ENCODE measurements at regions not wholly inside any gene's neighbourhood (a gene's known extent, or its start where the extent isn't known, plus 50 kb on each side); places are given as distances from the start of the nearest gene placed in this dataset.

DNA sequence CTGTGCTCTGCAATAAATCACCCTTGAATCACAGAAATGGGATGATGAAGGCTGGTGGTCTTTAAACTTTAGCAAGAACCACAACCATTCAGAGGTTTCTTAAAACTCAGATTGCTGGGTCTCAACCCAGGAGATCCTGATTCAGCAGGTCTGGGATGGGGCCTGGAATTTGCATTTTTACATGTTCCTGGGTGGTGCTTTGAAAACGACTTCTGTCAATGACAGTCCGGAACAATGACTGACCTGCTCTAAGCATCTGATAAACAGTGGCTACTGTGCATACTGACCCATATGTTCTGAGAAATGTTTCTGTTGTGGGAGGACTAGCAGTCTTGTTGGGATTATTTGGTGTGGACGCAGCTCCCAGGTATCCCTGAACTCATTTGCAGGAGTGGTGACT is 92.7 kb downstream of the GADD45G start:
- no peak for DNase-seq

DNA sequence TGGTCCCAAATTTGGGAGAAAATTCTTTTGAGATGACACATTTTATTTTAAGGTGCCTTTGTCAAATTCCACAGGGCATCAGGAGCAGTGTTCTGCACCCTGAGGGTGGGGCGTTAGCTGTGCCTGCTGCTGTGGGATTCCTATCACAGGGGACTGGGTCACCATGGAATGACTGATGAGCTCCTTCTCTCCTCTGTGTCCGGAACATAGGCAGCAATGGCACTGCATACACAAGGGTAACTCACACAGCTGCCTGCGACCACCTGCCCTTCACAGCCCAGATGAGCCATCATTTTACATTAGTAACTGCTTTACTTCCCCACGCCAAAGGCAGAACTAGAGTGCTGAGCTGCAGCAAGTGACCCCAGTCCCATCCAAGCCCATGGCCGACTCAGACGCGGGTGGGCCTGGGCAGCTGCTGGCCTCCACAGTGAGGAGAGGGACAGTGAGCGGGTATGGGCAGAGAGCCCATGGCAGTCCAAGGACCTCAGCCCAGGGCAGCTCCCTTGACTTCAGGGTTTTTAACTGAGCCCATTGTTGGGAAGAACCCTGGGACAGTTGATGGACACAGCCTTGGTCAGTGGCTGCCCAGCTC is 93.7 kb downstream of the GADD45G start:
- DNase-seq, result no peak

DNA sequence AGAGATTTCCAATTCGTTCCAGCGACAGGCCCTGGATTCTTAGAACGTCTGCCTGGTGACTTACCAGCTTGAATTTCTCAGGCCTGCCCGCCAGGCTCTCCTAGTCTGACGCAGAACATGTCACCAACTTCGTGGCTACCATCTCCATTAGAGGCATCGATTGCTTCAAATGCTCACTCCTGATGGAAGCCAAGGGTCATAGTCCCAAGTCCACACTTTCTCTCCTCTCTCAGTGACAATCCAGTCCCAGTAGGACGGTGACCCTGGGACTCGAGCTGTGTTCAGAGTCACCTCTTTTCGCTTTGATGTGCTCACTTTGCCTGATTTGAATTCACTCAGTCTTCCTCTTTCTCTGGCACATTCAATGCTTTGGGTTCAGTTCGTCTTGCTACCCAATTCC is 94.8 kb downstream of the GADD45G start:
- DNase-seq, result no peak

DNA sequence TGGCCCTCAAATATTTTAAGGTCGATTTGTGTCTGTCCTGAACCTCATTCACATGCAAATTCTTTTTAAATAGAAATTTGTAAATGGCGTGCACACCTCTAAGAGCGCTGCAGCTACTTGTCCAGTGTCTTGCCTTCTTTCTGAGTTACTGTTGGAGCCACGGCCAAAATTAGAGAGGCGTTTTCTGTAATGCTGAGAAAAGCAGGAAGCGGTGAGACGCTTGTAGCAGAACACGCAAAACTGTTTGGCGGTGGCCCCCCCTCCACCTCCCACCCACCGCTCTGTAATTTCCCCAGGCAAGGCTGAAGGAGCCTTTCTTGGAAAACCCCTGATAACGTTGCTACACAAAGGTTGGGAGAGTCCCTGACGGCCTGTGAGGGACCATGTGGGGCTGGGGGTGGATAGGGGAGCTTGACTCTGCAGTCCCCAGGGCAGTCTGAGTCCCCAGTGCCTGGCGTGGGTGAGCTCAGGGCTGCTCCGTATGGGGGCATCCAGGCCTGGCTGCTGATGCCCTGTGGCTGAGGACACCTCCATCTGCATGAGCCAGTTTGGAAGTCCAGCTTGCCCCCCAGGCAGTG is 96.5 kb downstream of the GADD45G start:
- DNase-seq, result peak; percentile 82

DNA sequence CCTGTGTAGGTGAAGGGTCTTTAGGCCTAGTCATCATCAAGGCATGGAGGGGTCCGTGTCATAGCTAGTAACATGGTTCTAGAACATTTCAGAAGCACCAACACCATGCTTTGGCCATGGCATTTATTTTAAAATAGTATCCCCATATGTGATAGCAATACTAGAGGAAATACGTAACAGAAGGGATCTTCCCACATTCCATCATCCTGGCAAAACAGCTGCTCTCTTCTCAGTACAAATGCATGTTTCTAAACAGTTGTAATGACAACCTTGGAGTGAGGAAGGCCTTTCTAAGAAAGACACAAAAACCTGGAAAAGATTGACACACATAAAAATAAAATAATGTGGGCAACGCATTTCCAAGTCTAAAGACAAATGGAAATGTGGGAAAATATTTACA is 97.6 kb downstream of the GADD45G start:
- no peak for DNase-seq

DNA sequence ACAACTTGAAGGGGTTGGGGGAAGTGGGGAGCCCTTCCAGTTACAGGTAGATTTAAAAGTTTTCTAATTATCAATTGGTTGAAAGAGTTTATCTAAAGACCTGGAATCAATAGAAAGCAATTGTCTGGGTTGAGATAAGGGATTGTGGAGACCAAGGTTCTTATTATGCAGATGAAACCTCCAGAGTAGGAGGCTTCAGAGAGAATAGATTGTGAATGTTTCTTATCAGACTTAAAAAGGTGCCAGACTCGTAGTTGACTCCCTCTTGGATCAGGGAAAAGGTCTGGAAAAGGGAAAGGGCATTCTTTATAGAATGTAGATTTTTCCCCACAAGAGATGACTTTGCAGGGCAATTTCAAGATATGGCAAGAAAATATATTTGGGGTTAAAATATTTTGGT is 100.8 kb downstream of the GADD45G start:
- DNase-seq, result no peak

DNA sequence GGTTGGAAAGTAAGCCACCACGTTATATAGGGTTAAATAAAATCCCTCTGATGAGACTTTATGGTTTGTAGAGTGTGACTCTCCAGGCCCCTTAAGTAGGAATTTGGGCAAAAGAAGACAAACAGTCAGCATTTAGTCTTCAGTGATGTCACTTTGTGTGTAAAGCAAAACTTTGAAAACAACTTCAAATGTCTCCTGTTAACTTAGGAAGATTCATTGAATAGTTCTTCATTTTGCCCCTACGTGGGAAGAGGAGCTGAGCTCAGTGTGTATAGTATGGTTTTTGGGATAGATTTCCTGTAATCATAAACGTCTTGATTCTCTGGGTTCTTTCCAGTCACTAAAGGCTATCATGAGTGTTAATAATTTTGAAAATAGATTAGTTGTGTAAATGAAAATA is 101.3 kb downstream of the GADD45G start:
- DNase-seq, result no peak

DNA sequence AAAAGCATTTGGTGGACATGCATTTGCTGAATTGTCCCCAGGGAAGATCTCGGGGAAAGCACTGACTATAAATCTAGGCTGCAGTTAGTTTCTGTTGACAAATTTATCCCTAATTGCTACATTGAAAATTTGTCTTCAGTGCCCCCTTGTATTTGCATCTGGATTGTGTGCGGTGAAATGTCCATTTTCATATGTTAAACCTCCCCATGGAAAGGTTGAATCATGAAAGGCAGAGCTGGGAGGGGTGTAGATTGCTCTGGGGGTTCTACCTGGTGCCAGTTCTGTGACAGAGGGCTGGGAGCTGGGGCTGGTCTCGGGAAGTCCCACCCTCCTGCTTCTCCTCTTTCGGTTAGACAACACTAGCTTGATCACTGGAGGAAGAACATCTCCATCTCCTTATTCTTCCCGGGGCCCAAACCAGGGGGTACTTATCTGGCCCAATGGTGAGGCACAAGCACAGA is 101.9 kb downstream of the GADD45G start:
- DNase-seq, result no peak

DNA sequence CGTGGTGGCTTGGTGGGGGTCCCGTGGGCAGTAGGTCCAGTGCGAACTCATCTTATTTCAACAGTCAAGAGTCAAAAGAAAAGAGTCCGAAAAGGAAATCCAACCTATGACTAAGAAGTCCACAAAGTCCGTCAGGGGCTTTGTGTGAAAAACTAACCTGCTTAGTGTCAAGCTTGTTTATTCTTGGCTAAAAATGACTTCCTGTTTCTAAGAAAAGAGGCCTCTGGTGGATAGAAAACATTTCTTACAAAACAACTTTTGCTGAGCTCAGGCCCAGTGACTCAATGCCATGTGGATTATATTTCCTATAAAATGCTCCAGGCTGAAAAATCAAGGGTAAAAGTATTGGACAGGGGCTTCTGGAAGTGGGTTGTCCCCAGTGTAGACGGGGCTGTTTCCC is 105.9 kb downstream of the GADD45G start:
- no peak for DNase-seq

DNA sequence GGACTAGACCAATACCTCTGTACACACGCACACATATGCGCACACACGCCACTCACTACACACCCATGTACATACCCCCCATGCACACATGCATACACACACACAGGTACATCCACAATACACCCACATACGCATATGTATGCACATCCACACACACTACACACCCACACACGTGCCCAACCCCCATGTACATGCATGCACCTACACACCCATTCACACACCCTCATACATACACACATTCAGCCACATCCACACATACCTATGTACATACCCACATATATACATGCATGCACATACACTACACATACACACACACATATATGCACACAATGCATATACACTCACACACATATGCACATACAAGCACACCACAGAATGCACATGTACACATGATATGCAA is 107.1 kb downstream of the GADD45G start:
- DNase-seq, result no peak

DNA sequence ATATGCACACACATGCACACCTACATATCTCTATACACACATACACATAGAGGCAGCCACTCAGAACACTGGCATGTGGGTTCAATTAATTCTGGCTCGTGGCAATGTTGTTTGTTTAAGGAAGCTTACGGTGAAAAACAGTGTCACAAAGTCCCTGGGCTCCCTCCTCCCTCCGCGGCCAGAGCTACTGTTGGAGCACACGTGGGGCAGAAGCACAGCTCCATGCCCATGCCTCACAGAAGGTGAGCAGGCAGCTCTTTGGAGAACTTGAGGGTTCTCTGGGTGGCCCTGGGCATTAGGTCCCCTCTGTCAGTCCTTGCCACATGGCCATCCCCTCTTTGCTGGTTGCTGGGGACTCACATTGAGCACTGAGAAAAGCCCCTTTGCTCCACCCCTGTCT is 107.5 kb downstream of the GADD45G start:
- no peak for DNase-seq

DNA sequence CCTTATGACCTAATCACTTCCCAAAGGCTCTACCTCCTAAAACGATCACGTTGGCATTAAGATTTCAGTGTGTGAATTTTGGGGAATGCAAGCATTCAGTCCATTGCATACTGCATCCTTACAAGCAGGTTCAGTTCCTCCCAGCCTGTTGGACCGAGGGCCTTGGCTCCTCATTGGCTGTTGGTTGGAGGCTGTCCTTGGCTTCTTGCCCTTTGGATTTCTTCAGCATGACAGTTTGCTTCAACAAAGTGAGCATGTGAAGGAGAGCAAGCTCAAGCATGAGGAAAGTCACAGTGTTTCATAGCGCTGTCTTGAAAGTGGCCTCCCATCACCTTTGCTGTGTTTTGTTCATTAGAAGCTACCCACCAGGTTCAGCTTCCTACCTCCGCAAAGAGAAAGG is 109.5 kb downstream of the GADD45G start:
- no peak for DNase-seq

DNA sequence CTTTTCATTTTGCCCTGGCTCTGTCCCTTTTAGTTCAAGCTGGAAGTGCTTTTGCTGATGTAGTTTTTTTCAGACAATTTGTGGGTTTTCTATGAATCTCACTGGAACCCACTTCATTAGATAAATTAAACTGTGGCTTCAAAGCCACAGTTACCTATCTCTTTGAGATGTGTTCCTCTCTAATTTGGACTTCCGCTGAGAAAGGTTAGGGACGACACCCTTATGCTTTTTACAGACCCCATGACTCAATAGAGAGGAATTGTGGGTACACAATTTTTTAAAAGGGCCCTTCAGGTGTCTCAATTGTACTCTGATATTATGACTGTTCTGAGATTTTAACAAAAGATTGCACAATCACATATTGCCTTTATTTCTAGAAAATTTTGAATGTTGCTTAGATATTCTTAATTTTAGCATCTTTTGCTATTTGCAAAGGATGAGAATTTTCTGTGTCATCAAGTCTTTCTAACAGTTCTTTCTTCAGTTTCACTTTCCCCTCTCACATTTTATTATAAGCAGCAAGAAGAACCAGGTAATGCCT is 110.6 kb downstream of the GADD45G start:
- peak; percentile 22 for DNase-seq

DNA sequence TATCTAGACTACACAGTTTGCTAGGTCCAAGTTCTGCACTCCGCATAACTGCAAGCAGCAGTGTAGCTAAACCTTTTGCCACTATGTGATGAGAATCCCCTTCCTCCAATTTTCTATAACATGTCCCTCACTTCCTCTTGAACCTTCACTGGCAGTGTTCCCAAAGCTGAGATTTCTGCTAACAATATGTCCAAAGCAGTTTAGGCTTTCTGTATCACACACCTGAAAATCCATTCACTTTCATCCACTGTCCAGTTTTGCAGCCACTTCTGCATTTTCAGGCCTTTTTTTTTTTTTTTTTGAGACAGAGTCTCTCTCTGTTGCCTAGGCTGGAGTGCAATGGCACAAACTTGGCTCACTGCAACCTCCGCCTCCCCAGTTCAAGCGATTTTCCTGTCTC is 111.1 kb downstream of the GADD45G start:
- DNase-seq, result no peak

DNA sequence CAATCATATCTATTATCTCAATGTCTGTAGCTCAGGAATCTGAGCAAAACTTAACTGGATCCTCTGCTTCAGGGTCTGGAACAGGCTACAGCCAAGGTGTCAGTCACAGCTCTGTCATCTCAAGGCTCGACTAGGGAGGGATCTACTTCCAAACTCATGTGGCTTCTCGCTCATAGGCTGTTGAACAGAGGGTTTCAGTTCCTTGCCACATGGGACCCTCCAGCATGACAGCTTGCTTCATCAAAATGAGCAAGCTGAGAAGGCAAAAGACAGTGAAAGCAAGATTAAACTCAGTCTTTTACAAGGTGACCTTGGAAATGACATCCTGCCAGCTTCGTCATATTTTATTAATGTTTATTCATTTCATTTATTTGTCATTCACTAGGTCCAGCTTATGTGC is 111.7 kb downstream of the GADD45G start:
- DNase-seq, result no peak

DNA sequence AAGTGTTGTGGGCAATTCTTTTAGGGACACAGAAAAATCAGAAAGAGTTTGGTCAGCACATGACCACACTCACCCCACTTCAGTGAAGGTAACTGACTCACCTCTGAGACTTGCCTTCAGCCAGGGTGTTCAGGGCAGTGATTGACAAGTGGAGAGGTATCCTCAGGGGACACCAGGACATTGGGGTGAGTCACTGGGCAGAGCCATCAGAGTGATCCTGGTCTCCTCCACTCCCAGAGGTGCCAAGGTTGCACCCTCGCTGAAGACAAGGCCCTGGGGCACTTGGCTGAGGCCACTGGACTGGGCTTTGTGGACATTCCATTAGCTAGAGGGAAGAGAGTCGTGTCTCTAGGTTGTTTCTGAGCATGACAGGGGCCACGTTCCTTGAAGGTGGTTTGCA is 113.4 kb downstream of the GADD45G start:
- no peak for DNase-seq

DNA sequence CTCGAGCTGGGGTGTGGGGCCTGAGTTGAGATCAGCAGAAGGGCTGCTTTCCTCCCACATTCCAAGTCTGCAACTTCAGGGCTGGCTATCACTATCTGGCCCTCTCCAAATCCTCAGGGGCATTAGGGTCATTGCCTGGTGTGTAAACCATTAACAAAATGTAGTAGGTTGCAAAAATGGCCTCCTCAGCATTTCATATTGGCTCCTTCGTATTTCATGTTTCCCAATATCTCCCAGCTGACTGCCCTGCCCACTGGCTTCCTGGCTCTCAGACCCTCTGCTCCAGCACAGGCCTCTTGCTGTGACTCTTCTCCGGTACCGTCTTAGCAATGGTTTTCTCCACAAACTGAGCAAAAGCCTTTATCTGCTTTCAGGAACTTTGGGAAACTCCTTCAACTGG is 113.8 kb downstream of the GADD45G start:
- no peak for DNase-seq

DNA sequence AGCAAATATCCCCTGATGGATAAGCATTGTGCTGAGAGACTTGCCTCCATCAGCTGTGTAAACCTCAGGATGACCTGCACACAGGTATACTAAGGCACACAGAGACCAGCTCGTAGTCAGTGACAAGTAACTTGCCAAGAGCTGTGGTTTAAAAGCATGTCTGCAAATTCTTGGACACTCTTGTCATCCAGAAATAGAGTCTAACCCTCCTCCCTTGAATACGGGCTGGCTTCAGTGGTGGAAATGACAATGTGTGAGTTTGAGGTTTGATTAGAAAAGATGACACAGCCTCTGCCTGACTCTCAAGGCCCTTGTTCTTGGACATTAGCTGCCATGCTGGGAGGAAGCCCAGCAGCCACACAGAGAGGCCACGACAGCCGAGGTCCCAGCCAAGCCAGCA is 114.4 kb downstream of the GADD45G start:
- no peak for DNase-seq

DNA sequence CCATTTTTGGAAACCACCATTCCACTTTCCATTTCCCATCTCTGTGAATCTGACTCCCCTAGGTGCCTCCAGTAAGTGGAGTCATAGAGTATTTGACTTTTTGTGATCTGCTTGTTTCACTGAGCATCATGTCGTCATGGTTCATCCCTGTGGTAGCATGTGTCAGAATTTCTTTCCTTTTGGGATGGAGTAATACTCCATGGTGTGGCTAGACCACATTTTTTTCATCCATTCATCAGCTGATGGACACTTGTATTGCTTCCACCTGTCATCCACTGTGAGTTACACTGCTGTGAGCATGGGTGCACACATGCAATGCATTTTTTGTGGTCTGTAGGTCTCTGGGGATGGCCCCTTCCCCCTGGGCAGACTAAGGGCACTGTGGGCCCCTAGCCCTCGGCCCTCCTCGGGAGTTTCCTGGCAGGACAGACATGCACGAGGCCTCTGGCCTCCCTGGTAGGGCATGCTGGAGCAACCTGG is 115.9 kb downstream of the GADD45G start:
- DNase-seq, result no peak

DNA sequence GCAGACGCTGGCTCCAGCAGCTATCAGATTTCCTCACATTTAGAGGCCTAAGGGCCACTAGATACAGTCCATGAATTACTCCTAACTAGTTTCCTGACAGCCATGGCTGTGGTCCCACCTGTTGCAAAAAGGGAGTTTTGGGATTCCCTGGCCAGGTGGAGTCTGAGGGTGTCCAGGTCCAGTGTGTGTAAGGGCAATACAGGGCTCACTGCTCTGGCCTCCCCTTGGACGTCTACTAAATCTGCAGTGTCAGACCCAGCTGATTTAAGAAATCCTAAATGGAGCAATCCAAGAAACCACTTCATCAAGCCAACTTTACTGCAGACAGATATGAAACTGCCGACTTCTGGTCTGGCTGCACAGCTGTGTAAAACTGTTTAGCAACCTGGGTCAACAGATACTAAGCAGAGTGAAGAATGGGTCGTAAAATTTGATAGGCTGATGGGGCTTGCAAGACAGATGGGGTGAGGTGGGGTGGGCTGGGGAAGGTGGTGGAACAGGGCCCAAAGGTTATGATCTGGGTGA is 116.4 kb downstream of the GADD45G start:
- no peak for DNase-seq

DNA sequence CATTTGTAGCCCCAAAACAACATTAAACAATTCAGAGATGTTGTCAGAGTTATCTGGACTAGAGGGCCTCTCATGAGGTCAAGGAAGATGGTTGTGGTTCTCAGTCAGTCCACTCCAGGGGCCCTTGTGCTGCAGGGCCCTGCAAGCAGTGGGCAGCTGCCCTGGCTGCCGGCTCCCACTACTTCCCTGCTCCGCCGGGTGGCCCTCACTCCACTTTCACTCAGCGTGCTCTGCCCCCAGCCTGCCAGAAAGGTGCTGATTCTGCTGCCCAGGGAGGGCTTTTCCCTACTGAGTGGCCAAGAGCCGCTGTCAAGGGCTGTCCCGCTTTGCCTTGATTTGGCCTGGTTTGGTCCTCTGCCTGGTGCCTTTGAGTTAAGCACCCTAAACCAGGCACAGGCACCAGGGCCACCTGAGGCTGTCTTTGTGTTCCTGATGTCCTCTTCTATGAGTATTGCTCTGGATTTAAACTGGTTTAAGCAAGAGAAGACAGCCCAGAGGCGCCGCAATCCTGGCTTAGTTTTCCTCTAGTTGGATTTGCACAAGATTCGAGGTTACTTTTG is 117.2 kb downstream of the GADD45G start:
- DNase-seq, result no peak

DNA sequence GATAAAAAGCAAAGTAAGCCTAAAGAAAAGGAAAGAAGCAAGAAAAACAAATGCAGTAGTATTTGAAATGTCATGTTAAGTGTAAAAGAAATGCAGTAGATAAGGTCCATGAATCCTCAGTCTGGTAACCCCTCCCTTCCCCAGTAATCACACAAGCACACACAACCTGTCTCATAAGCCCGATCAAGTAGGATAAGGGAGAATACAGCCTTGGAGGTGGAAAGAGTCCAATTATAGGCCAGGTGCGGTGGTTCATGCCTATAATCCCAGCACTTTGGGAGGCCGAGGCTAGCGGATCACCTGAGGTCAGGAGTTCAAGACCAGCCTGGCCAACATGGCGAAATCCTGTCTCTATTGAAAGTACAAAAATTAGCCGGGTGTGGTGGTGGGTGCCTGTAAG is 117.9 kb downstream of the GADD45G start:
- no peak for DNase-seq

DNA sequence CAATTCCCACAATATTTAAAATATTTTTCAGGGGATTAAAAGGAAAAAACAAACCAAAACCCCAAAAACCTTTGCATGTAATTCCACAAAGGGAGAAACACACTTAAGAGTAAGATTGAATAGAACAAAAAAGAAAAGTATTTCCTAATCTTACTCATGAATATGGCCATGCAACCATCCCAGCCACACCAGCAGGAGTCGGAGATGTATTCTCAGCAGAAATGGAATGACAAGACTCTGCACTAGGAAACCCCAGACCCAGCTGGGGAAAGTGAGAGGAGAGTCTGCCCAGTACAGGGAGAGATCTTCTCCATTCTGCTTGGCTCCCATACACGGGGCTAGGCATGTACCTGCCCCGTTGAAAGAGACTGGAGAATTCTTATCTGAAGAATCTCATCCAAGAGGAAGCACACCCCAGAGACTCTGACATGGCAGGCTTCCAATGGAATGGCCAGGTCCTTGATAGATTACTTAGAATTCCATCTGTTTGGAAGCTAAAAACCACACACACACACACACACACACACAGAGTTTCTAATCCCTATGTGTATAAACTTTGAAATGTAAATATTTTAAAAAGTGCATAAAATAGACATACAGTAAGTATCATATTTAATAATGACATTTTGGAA is 118.8 kb downstream of the GADD45G start:
- no peak for DNase-seq

DNA sequence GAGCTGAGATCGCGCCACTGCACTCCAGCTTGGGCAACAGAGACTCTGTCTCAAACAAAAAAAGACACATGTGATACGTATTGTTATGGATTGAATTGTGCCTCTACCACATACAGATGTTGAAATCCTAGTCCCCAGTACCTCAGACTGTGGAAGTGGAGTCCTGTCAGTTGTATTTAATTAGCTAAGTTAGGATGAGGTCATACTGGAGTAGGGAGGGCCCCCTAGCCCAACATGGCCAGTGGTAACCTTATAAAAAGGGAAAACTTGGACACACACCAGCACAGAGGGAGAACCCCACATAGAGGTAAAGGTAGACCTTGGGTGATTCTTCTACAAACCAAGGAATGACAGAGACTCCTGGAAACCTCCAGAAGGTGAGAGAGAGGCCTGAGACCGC is 119.8 kb downstream of the GADD45G start:
- DNase-seq, result no peak
